ENCODE measurements at regions not wholly inside any gene's neighbourhood (a gene's known extent, or its start where the extent isn't known, plus 50 kb on each side); places are given as distances from the start of the nearest gene placed in this dataset.

DNA sequence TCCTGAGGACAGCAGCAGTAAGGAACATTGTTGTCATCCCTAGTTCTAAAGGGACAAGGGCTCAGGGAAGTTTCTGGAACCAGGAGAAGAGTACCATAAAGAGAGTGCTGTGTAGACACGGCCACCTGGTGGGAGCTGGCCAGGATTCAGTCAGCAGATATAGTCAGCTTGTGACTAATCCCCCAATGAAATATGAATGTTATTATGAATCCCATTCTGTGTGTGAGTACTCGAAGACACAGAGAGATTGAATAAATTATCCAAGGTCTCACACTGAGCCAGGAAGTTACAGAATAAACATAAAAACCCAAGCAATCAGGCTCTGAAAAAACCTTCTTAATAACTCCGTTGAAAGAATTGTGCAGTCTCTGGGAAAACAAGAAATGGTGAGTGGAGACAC, 1359.5 kb downstream of the AACS start:
- no peak overlapping the region for H3K4me2 ChIP-seq (ENCODE audit: control insufficient read depth, insufficient read depth)
- RAD21 ChIA-PET (ENCODE audit: unreplicated experiment): no interaction called here
- SMC1A ChIA-PET (ENCODE audit: uncharacterized antibody, unreplicated experiment): no interaction called here
- H3K4me1 ChIP-seq (ENCODE audit: control insufficient read depth, insufficient read depth, low read length): no peaks in the 10 kb centered on the region
- ATAC-seq: no peak
- POLR2A ChIA-PET: no interaction called here
- CTCF ChIA-PET: no interaction called here
- H3K9me3 ChIP-seq (replicated peaks; ENCODE audit: control insufficient read depth, insufficient read depth, low read length): no peaks in the 10 kb centered on the region
- no peaks in the 10 kb centered on the region for H4K20me1 ChIP-seq (ENCODE audit: control insufficient read depth, insufficient read depth)
- H3K4me3 ChIP-seq: no peak overlapping the region
- FAIRE-seq: no peak
- H3K36me3 ChIP-seq (ENCODE audit: control insufficient read depth in 2 of 2, insufficient read depth in 2 of 2, low read length in 1 of 2): no peaks in the 10 kb centered on the region
- H3K27me3 ChIP-seq (replicated peaks in 1 of 2; ENCODE audit: control insufficient read depth in 2 of 2, insufficient read depth in 2 of 2, low read length in 1 of 2): no peaks in the 10 kb centered on the region
- in situ Hi-C loops (cut with MboI) (no loop called here), intact Hi-C loops (cut with micrococcal nuclease; ENCODE audit: unreplicated experiment) (no loop called here)
- no peak overlapping the region for H3K27ac ChIP-seq (ENCODE audit: control insufficient read depth, insufficient read depth)
- no peak for DNase-seq (ENCODE audit: low read depth, low spot score)
- H2AFZ ChIP-seq (ENCODE audit: control insufficient read depth, low read depth, low read length): no peak overlapping the region
- H3K79me2 ChIP-seq (ENCODE audit: control insufficient read depth, insufficient read depth, low read length): no peaks in the 10 kb centered on the region
- H3K9ac ChIP-seq (ENCODE audit: control insufficient read depth, insufficient read depth, low read length): no peak overlapping the region
- WGBS (ENCODE audit: insufficient coverage, insufficient replicate concordance, low lambda C conversion rate, missing lambda C conversion rate): 19% methylated on average over 3 of the region's 3 CpGs
- no TSS peak for BruUV-seq (replicated peaks)
- TF ChIP-seq GATAD2B (conservative IDR thresholded peaks at IDR 0.05; ENCODE audit: low read depth): no peak
- no peak for TF ChIP-seq MTA3 (IDR thresholded peaks at IDR 0.05; ENCODE audit: borderline replicate concordance, low read length)
- TF ChIP-seq FOXK2 (IDR thresholded peaks at IDR 0.05): no peak
- TF ChIP-seq, protein P1, sequence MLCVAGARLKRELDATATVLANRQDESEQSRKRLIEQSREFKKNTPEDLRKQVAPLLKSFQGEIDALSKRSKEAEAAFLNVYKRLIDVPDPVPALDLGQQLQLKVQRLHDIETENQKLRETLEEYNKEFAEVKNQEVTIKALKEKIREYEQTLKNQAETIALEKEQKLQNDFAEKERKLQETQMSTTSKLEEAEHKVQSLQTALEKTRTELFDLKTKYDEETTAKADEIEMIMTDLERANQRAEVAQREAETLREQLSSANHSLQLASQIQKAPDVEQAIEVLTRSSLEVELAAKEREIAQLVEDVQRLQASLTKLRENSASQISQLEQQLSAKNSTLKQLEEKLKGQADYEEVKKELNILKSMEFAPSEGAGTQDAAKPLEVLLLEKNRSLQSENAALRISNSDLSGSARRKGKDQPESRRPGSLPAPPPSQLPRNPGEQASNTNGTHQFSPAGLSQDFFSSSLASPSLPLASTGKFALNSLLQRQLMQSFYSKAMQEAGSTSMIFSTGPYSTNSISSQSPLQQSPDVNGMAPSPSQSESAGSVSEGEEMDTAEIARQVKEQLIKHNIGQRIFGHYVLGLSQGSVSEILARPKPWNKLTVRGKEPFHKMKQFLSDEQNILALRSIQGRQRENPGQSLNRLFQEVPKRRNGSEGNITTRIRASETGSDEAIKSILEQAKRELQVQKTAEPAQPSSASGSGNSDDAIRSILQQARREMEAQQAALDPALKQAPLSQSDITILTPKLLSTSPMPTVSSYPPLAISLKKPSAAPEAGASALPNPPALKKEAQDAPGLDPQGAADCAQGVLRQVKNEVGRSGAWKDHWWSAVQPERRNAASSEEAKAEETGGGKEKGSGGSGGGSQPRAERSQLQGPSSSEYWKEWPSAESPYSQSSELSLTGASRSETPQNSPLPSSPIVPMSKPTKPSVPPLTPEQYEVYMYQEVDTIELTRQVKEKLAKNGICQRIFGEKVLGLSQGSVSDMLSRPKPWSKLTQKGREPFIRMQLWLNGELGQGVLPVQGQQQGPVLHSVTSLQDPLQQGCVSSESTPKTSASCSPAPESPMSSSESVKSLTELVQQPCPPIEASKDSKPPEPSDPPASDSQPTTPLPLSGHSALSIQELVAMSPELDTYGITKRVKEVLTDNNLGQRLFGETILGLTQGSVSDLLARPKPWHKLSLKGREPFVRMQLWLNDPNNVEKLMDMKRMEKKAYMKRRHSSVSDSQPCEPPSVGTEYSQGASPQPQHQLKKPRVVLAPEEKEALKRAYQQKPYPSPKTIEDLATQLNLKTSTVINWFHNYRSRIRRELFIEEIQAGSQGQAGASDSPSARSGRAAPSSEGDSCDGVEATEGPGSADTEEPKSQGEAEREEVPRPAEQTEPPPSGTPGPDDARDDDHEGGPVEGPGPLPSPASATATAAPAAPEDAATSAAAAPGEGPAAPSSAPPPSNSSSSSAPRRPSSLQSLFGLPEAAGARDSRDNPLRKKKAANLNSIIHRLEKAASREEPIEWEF (IDR thresholded peaks at IDR 0.05; ENCODE audit: insufficient replicate concordance, low read depth, low read length): no peak
- no peak for TF ChIP-seq ZNF274 (IDR thresholded peaks at IDR 0.05; ENCODE audit: insufficient read depth, insufficient read length)
- no peak for TF ChIP-seq DPF2 (IDR thresholded peaks at IDR 0.05)
- TF ChIP-seq CEBPB (IDR thresholded peaks at IDR 0.05; ENCODE audit: borderline replicate concordance in 1 of 2, low read depth in 2 of 2, low read length in 2 of 2): no peak
- TF ChIP-seq RUNX3 (IDR thresholded peaks at IDR 0.05; ENCODE audit: low read length): no peak
- no peak for TF ChIP-seq HDGF (IDR thresholded peaks at IDR 0.05)
- TF ChIP-seq, protein P2, sequence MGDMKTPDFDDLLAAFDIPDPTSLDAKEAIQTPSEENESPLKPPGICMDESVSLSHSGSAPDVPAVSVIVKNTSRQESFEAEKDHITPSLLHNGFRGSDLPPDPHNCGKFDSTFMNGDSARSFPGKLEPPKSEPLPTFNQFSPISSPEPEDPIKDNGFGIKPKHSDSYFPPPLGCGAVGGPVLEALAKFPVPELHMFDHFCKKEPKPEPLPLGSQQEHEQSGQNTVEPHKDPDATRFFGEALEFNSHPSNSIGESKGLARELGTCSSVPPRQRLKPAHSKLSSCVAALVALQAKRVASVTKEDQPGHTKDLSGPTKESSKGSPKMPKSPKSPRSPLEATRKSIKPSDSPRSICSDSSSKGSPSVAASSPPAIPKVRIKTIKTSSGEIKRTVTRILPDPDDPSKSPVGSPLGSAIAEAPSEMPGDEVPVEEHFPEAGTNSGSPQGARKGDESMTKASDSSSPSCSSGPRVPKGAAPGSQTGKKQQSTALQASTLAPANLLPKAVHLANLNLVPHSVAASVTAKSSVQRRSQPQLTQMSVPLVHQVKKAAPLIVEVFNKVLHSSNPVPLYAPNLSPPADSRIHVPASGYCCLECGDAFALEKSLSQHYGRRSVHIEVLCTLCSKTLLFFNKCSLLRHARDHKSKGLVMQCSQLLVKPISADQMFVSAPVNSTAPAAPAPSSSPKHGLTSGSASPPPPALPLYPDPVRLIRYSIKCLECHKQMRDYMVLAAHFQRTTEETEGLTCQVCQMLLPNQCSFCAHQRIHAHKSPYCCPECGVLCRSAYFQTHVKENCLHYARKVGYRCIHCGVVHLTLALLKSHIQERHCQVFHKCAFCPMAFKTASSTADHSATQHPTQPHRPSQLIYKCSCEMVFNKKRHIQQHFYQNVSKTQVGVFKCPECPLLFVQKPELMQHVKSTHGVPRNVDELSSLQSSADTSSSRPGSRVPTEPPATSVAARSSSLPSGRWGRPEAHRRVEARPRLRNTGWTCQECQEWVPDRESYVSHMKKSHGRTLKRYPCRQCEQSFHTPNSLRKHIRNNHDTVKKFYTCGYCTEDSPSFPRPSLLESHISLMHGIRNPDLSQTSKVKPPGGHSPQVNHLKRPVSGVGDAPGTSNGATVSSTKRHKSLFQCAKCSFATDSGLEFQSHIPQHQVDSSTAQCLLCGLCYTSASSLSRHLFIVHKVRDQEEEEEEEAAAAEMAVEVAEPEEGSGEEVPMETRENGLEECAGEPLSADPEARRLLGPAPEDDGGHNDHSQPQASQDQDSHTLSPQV (IDR thresholded peaks at IDR 0.05): no peak
- TF ChIP-seq, protein P3, sequence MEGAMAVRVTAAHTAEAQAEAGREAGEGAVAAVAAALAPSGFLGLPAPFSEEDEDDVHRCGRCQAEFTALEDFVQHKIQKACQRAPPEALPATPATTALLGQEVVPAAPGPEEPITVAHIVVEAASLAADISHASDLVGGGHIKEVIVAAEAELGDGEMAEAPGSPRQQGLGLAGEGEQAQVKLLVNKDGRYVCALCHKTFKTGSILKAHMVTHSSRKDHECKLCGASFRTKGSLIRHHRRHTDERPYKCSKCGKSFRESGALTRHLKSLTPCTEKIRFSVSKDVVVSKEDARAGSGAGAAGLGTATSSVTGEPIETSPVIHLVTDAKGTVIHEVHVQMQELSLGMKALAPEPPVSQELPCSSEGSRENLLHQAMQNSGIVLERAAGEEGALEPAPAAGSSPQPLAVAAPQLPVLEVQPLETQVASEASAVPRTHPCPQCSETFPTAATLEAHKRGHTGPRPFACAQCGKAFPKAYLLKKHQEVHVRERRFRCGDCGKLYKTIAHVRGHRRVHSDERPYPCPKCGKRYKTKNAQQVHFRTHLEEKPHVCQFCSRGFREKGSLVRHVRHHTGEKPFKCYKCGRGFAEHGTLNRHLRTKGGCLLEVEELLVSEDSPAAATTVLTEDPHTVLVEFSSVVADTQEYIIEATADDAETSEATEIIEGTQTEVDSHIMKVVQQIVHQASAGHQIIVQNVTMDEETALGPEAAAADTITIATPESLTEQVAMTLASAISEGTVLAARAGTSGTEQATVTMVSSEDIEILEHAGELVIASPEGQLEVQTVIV (IDR thresholded peaks at IDR 0.05; ENCODE audit: borderline replicate concordance, partially characterized antibody): no peak
- no peak for TF ChIP-seq JUNB (IDR thresholded peaks at IDR 0.05)
- no peak for TF ChIP-seq MEF2B (IDR thresholded peaks at IDR 0.05; ENCODE audit: partially characterized antibody, poor library complexity, severe bottlenecking)
- TF ChIP-seq NRF1 (conservative IDR thresholded peaks at IDR 0.05; ENCODE audit: low read depth, low read length): no peak
